ENCODE measurements at regions not wholly inside any gene's neighbourhood (a gene's known extent, or its start where the extent isn't known, plus 50 kb on each side); places are given as distances from the start of the nearest gene placed in this dataset.

DNA sequence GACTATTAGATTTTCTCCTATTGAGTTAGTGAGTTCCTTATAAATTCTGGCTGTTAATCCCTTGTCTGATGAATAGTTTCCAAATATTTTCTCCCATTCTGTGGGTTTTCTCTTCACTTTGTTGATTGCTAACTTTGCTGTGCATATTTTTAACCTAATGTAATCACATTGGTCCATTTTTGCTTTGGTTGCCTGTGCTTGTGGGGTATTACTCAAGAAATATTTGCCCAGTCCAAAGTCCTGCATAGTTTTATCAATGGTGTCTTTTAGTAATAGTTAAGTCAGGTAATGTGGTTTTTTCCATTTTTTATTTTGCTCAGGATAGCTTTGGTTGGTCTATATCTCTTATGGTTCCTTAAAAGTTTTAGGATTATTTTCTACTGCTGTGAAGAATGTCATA is 490.3 kb downstream of the ARAP2 start:
- DNase-seq (ENCODE audit: low spot score) = no peak
- intact Hi-C loops (cut with DNase I) = no loop called here
- no peak for ATAC-seq

DNA sequence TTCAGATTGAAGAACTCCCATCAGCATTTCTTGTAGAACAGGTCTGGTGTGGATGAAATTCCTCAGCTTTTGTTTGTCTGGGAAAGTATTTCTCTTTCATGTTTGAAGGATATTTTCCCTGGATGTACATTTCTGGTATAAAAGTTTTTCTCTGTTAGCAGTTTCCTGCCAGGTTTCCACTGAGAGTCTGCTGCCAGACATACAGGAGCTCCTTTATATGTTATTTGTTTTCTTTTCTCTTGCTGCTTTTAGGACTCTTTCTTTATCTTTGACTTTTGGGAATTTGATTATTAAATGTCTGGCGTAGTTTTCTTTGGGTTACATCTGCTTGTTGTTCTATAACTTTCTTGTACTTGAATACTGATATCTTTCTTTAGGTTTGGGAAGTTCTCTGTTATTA is 486.5 kb downstream of the ARAP2 start:
- intact Hi-C loops (cut with DNase I) = no loop called here
- ATAC-seq = no peak
- DNase-seq (ENCODE audit: low spot score) = no peak

DNA sequence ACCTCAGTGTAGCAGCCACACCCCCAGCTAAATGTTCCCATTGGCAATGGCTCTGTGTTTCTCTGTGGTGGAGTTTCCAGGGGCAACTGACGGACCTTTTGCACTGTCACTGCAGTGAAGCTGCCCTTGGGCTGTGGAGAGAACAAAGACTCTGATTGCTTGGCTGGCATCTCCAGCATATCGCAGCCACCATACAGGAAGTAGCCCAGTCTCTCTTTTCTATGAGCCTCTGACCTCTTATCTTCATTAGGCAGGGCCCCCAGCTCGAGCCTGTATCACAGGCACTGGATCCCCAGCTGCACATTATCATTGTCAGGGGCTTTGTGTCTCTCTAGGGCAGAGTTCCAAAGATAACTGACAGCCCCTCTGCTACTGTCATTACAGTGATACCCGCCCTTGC is 483.5 kb downstream of the ARAP2 start:
- DNase-seq (ENCODE audit: low spot score) (no peak), ATAC-seq (no peak)
- intact Hi-C loops (cut with DNase I) = no loop called here

DNA sequence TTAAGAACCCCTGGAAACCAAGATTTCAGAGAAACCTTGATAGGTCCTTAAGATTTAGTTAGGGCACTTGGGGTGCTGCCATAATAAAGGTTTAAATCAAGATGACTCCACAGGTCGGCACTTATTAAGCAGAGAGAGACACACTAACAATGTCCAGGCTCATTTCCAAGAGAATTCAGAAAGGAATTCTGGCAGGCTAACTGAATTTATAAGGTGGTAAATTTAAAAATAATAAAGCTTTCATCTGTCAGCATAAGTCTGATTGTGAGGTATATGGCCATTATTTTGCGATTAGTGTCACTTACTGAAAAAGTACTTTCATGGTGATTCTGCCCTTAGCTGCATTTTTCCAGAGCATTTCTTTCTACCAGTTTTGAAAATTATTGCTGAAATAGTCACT is 472.7 kb downstream of the ARAP2 start:
- DNase-seq (ENCODE audit: low spot score) (no peak), ATAC-seq (no peak)
- intact Hi-C loops (cut with DNase I) = no loop called here

DNA sequence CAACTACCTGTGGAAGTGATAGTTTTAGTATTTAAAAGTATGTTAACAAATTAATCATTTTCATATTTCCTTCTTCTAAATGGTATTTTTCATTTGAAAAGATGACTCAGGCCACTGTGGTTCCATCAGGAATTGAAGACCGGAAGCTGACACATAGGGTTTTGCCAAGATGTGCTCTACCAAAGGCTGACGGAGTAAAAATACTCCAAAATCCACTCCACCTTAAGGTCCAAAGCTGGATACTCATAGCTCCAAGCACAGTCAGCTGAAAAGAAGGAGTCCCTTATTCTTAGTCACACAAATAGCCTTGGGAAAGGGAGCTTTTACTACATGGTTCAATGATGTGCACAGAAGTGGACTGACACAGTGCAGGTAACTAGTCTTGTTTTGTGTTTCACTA is 472.0 kb downstream of the ARAP2 start:
- intact Hi-C loops (cut with DNase I) = no loop called here
- no peak for ATAC-seq
- DNase-seq (ENCODE audit: low spot score) = no peak

DNA sequence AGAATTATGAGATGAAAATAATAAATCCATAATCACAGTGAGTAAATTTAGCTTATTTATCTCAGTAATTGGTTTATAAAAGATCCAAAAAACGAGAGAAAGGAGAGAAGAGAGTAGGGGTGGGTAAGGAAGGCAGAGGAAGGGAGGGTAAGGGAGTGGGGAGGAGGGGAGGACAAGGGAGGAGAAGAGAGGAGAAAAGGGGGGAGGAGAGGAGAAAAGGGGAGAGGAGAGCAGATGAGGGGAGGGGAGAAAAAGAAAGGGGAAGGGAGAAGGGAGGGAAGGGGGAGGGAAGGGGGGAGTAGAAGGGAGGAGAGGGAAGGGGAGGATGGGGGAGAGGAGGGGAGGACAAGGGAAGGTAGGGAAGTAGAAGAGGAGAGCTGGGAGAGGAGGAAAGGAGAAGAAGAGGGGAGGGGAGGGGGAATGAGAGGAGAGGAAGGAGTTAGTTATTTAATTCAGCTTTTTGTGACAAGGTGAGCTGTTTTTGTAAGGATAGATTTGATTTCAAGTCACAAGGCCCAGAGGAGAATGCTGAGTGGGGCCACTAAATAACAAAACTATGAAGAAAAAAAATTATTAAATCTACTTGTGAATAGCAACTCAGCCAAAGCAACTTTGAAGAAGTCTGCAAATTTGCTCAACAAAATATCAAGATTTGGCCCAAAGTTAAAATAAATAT is 454.3 kb downstream of the ARAP2 start:
- DNase-seq (ENCODE audit: low spot score) = no peak
- intact Hi-C loops (cut with DNase I) = no loop called here
- ATAC-seq = no peak

DNA sequence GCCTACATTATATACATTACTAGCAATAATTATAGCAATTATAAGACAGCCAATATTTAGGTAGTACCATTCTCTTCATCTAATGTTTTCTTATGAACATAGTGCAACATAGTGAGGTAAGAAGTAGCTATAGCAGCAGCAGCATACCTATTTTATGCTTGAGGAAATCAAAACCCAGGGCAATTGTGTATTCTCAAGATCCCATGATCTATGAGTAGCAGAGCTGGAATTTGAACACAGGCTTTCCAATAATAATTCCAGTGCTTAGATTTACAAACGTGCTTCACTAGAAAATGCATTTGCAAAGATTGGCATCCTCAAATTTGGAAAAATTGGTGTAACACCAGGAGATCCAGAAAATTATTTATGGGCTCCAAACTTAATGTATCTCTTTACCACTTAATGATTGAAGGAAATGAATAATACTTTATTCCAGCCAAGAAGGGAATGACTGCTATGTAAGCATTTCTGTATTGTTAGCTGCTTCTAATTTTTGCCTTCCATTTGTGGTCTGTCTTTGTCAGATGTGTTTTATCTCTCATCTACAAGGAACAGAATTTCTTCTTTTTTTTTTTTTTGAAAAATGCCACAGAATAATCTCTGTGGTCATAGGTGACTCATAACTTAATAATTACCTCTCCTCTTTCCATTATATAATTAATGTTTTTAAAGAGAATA is 451.1 kb downstream of the ARAP2 start:
- intact Hi-C loops (cut with DNase I) = no loop called here
- no peak for ATAC-seq
- DNase-seq (ENCODE audit: low spot score) = no peak

DNA sequence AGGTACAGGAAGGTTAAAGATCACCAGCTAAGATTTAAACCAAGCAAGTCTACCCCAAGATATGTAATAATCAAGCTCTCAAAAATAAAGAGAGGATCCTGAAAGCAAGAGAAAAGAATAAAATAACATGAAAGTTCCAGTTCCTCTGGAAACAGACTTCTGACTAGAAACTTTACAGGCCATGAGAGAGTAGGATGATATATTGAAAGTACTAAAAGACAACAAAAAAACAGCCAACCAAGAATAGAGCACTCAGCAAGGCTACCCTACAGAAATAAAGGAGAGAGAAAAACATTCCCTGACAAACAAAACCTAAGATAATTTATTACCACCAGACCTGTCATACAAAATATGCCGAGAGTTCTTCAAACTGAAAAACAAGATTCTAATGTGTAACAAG is 450.5 kb downstream of the ARAP2 start:
- DNase-seq (ENCODE audit: low spot score) (no peak), ATAC-seq (no peak)
- intact Hi-C loops (cut with DNase I) = no loop called here

DNA sequence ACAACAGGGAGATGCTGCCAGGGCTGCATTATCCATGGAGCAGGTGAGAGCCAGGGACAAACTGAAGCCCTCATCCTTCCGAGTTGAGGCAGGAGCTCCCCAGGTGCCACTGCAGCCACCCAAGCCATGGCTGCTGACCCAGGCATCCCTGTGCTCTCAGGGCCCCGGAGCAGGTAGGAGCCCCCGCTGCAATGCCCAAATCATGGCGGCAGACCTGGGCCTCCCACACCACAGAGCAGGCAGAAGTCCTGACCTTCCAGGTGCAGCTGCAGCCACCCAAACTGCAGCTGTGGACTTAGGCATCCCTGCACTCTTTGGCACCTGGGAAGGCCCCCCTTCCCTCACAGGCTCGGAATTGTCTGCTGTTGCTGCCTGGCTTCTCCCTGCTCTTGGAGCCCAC is 443.6 kb downstream of the ARAP2 start:
- ATAC-seq = no peak
- intact Hi-C loops (cut with DNase I) = no loop called here

DNA sequence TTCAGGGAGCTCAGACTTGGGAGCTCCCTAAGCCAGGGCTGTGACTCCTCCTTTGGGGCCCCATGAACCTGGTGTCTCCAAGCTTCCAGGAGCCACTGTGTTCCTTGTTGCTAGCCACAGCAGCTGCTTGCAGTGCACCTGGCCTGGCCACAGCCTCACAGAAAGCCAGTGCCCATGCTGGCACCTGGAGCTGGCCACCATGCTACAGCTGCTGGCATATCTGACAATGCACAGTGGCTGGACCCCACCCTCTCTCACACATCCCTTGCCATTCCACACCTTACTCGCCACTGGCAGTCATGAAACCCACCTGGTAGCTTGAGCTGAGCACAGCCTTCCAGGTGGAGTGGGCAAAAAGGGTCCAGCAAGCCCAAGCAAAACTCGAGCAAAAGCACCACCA is 441.7 kb downstream of the ARAP2 start:
- intact Hi-C loops (cut with DNase I) = no loop called here
- DNase-seq (ENCODE audit: low spot score) = no peak
- no peak for ATAC-seq

More for the DNA sequence above, 443.6 kb downstream of the ARAP2 start:
- no peak for DNase-seq (ENCODE audit: low spot score)

DNA sequence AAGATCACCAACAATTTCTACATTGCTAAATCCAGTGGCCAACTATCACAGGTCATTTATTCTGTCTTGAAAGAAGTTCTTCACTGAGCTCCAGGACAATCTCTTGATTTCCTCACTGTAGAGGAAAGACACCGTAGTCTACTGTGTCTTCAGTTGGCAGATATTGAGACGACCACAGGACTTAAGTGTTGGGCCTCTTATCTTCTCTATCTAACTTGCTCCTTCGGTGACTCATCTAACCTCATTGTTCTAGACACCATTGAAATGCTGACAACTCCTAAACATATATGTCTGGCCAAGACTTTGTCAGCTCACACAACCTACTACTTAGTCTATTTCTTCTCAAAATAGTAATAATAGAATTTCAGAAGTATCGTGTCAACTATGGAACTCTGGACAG is 425.8 kb downstream of the ARAP2 start:
- ATAC-seq (no peak), DNase-seq (ENCODE audit: low spot score) (no peak)
- intact Hi-C loops (cut with DNase I) = no loop called here

DNA sequence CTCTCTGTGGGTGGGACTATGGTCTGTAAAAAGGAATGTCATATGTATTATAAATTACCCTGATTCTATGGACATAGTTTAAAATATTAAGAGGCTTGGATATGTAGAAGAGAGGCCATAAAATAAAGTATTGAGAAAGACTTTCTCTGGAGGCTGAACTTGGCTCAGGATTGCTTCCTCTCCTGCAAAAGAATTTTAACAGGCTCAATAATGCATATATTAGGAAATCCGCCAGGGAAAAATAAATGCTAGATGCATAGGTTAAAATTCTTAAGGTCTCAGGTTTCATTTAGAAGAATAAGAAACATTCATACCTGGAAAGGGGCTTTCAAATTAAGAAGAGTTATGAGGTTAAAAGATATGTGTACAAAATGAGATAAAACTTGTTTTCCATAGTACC is 424.3 kb downstream of the ARAP2 start:
- no peak for DNase-seq (ENCODE audit: low spot score)
- intact Hi-C loops (cut with DNase I) = loop anchor here (10.0 kb wide), 1 partner anchor 865 kb away; no protein-coding TSS in a partner anchor
- no peak for ATAC-seq

DNA sequence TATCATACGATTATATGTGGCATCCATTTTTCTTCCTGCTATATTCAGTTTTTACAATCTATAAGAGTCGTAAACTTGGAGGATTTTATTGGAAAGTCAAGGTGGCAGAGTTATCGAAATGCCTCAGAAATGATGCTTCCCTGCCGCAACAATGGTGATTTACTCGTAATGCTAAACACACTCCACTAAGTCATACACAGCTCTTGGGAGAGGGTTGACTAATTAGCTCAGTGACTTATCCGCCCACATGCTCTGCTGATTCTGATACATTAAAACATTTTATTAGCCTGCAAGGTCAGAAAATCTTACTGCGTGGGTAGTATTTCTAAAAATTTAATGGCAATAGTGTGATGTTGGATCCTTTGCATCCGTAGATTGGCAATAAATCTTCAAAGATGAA is 420.1 kb downstream of the ARAP2 start:
- ATAC-seq (no peak), DNase-seq (ENCODE audit: low spot score) (no peak)
- intact Hi-C loops (cut with DNase I) = loop anchor here (10.0 kb wide), 1 partner anchor 869 kb away; no protein-coding TSS in a partner anchor

DNA sequence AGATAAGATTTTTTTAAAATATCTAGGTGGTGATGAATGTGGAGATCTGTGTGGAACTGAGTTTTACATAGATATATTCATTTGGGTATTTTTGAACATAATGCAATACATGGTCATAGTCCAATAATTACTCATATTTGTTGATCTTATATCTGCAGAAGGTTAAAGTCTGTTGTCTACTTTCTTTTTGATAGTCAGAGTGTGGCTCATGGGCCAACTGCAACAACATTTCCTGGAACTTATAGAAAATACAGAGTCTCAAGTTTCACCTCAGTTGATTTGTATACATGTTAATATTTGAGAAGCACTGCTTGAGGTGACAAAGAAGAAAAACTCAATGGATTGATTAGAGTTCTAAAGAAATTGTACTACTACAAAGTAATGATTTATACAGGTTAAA is 408.4 kb downstream of the ARAP2 start:
- intact Hi-C loops (cut with DNase I) = no loop called here
- ATAC-seq (no peak), DNase-seq (ENCODE audit: low spot score) (no peak)

DNA sequence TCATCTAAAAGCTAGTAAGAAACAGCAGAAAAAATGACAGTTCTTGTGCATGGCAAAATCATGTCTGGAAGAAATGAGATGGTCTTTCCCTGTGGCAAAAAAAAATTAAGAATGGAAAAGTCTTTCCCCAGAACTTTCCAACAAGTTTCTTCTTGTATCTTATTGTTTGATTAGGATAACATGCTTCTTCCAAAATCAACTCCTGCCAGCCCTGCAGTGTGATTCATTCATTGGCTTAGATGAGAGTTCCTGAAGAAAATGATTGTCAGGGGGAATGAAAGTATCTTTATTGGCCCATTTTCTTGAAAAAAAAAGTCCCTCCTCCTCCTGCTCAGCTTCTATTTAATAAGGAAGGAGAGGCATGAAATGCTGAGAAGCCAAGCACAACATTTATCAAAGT is 407.7 kb downstream of the ARAP2 start:
- DNase-seq (ENCODE audit: low spot score) = no peak
- intact Hi-C loops (cut with DNase I) = no loop called here
- ATAC-seq = no peak

DNA sequence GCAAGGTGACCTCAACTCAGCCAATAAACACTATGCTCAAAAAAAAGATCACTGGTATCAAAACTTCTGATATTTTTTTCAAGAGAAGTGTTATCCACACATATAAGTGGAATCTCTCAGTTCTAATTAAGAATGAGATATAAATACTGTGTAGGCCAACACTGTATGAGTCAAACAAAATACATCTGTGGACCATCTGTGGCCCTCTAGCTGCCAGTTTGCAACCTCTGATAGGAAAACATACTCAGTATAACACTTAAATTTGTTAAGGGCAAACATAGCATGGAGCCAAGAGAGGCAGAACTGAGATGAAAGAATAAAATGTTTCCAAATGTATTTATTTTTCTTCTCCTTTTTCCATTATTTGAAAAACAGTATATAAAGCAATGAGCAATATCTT is 377.3 kb downstream of the ARAP2 start:
- no peak for DNase-seq (ENCODE audit: low spot score)
- no peak for ATAC-seq
- intact Hi-C loops (cut with DNase I) = no loop called here

DNA sequence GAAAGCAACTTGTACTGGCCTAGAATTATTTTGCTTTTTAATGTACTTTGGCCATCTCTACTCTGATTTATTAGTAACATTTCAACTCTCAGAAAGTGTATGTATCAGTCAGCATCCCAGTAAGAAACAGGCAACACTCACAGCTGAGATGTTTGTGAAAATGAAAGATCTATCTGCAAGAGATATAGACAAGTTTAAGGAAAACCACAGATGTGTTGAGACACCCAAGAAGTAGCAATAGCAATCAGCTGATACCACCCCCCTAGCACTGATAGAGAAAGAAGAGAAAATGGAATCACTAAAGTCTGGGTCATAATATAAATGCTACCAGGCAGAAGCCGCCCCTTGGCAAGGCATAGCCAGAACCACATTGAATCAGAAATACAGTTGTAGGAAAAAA is 372.0 kb downstream of the ARAP2 start:
- ATAC-seq = no peak
- intact Hi-C loops (cut with DNase I) = no loop called here
- DNase-seq (ENCODE audit: low spot score) = no peak

DNA sequence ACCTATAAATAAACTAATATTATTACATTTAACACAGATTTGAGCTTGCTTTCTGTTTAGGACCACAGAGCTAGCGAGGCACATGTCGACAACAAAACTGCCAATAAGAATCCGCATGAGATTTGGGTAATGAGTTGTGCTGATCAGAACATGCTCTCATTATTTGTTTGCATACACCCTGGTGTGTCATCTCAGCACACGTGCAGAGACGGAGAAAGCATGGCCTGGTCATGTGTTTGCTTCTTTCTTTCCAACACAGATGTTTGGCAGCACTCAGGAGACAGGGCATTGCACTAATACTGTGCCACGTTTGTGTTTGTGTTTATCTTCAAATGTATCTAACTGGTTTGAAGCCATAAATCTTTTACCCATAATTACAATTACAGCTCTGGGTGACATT is 364.8 kb downstream of the ARAP2 start:
- no peak for ATAC-seq
- DNase-seq (ENCODE audit: low spot score) = no peak
- intact Hi-C loops (cut with DNase I) = no loop called here

DNA sequence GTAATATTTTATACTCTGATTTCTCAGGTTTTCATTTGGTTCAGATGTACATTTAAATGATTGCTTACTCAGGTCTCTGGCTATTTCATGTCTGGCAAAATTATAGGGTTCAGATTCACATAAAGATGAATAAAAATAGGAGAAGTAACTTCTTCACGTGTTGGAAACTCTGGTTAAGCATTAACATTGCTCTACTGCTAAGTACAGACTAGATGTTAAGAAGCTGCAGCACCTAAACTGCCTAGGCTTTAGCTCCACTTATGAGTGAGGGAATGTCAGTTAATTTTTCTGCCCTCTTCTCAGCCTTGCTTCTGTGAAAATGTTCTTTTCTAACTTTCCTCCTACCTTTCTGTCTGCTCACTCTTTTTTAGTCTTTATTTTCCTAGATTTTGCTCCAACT is 361.2 kb downstream of the ARAP2 start:
- DNase-seq (ENCODE audit: low spot score) = no peak
- no peak for ATAC-seq
- intact Hi-C loops (cut with DNase I) = no loop called here

DNA sequence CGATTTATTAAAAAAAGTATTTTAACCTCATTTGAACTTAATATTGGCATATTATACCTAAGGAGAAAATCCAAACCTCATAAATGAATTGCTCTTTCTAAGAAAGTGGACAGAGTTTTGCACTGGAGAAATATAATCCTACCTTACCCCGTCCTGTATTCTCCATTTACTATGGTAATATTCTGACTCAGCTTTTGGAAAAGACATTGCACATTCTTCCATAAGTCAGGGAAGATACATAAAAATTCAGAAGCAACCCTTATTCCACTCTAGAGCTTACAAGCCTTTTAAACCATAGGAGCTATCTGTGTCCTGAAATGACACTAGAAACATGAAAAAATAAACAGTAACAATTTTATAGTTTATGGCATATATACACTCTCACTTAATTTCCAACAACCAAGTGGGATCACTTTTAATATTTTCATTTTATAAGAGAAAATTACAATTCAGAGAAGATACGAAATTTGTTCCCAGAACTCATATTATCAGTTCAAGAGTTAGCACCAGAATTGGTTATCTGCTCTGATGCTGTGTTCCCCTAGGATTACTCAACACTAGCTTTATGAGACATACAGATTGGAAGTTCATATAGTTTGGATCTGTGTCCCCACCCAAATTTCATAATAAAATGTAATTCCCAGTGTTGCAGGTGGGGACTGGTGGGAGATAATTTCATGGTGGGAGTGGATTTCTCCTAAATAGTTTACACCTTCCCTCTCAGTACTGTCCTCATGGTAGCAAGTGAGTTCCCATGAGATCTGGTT is 359.4 kb downstream of the ARAP2 start:
- no peak for DNase-seq (ENCODE audit: low spot score)
- ATAC-seq = no peak
- intact Hi-C loops (cut with DNase I) = no loop called here

Data from sciatic nerve (tissue), 2 donors.